SH-SY5Y (cell line): ENCODE measurements at regions not wholly inside any gene's neighbourhood (a gene's known extent, or its start where the extent isn't known, plus 50 kb on each side); places are given as distances from the start of the nearest gene placed in this dataset.

Experiments used
- GATA2 ChIP-seq: IDR thresholded peaks from 2 replicates; pipeline ENCODE4 v1.6.1; 2011; ENCODE audit warnings: mild to moderate bottlenecking, low read depth, low read length
- GATA3 ChIP-seq: IDR thresholded peaks from 2 replicates; pipeline ENCODE4 v1.6.1; 2011; ENCODE audit warnings: low read depth, mild to moderate bottlenecking, low read length, moderate library complexity

DNA sequence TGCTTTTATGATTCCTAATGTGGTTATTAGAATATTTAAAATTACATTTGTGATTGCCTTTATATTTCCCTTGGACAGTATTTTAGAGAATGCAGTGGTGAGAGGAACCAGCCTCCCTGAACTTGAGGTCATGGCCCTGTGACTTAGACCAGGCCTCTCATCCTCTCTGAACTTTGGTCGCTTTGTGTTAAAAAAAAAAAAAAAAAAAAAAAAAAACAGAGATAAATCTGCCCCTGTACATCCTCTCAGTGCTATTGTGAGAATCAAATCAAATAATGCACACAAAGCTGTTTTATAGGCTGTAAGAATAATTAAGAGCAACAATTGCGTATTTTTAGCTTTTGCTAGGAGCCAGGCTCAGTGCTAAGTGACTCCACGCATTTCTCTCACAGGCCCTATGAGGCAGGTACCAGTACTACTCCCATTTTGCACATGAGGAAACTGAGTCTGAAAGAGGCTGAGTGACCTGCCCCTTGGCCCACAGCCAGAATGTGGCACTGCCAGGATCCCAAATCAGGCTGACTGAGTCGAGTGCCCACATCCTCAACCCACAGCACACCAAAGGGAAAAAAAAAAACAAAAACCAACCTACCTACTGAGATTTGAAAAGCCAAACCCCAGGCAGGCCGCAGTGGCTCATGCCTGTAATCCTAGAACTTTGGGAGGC lies 110.3 kb upstream of the LARP1 start:
- TF ChIP-seq GATA2 (no peak), GATA3 (no peak)
